ENCODE measurements at regions not wholly inside any gene's neighbourhood (a gene's known extent, or its start where the extent isn't known, plus 50 kb on each side); places are given as distances from the start of the nearest gene placed in this dataset.

GRCh38 chr3:117217355-117217754, 507.8 kb downstream of the TUSC7 start:
- Mint-ChIP-seq H3K4me3 (no peak overlapping the region), H3K4me1 (ENCODE audit: unreplicated experiment) (peaks cover 5% of the 10 kb centered on the region), H3K27ac (no peak overlapping the region), H3K9me3 (peaks cover 3% of the 10 kb centered on the region), H3K27me3 (no peaks in the 10 kb centered on the region), H3K36me3 (no peaks in the 10 kb centered on the region)
- TF ChIP-seq CTCF (conservative IDR thresholded peaks at IDR 0.05), result no peak
- no peak for DNase-seq (ENCODE audit: extremely low spot score, unreplicated experiment)

- Mint-ChIP-seq H3K27ac (no peak overlapping the region), H3K27me3 (no peaks in the 10 kb centered on the region), H3K4me1 (ENCODE audit: unreplicated experiment) (peaks cover 5% of the 10 kb centered on the region), H3K36me3 (no peaks in the 10 kb centered on the region), H3K4me3 (no peak overlapping the region), H3K9me3 (no peaks in the 10 kb centered on the region)
- no peak for TF ChIP-seq CTCF (conservative IDR thresholded peaks at IDR 0.05)
- no peak for DNase-seq (ENCODE audit: extremely low spot score, unreplicated experiment)
These were observed 508.3 kb downstream of the TUSC7 start for GRCh38 chr3:117217760-117218316.

GRCh38 chr3:117218641-117219048, 509.1 kb downstream of the TUSC7 start:
- no peak for DNase-seq (ENCODE audit: extremely low spot score, unreplicated experiment)
- peaks cover 5% of the 10 kb centered on the region for H3K4me1 Mint-ChIP-seq (ENCODE audit: unreplicated experiment)
- H3K27ac Mint-ChIP-seq, result no peak overlapping the region
- no peaks in the 10 kb centered on the region for H3K36me3 Mint-ChIP-seq
- no peaks in the 10 kb centered on the region for H3K27me3 Mint-ChIP-seq
- no peaks in the 10 kb centered on the region for H3K9me3 Mint-ChIP-seq
- no peak for TF ChIP-seq CTCF (conservative IDR thresholded peaks at IDR 0.05)
- H3K4me3 Mint-ChIP-seq, result no peak overlapping the region

- DNase-seq (ENCODE audit: extremely low spot score, unreplicated experiment), result no peak
- Mint-ChIP-seq H3K4me1 (ENCODE audit: unreplicated experiment) (peaks cover 5% of the 10 kb centered on the region), H3K36me3 (no peaks in the 10 kb centered on the region), H3K9me3 (no peaks in the 10 kb centered on the region), H3K27me3 (no peaks in the 10 kb centered on the region), H3K27ac (no peak overlapping the region), H3K4me3 (no peak overlapping the region)
- no peak for TF ChIP-seq CTCF (conservative IDR thresholded peaks at IDR 0.05)
These were observed 509.7 kb downstream of the TUSC7 start for GRCh38 chr3:117219296-117219695.

GRCh38 chr3:117226932-117227331, 517.4 kb downstream of the TUSC7 start:
- no peak for DNase-seq (ENCODE audit: extremely low spot score, unreplicated experiment)
- no peaks in the 10 kb centered on the region for H3K36me3 Mint-ChIP-seq
- H3K9me3 Mint-ChIP-seq, result no peaks in the 10 kb centered on the region
- no peaks in the 10 kb centered on the region for H3K27me3 Mint-ChIP-seq
- no peak overlapping the region for H3K4me3 Mint-ChIP-seq
- H3K4me1 Mint-ChIP-seq (ENCODE audit: unreplicated experiment), result peaks cover 5% of the 10 kb centered on the region
- TF ChIP-seq CTCF (conservative IDR thresholded peaks at IDR 0.05), result no peak
- H3K27ac Mint-ChIP-seq, result no peak overlapping the region

GRCh38 chr3:117228466-117228865, 518.9 kb downstream of the TUSC7 start:
- H3K9me3 Mint-ChIP-seq, result no peaks in the 10 kb centered on the region
- H3K4me1 Mint-ChIP-seq (ENCODE audit: unreplicated experiment), result peaks cover 5% of the 10 kb centered on the region
- no peaks in the 10 kb centered on the region for H3K27me3 Mint-ChIP-seq
- H3K4me3 Mint-ChIP-seq, result no peak overlapping the region
- no peak for DNase-seq (ENCODE audit: extremely low spot score, unreplicated experiment)
- H3K27ac Mint-ChIP-seq, result no peak overlapping the region
- no peak for TF ChIP-seq CTCF (conservative IDR thresholded peaks at IDR 0.05)
- H3K36me3 Mint-ChIP-seq, result no peaks in the 10 kb centered on the region

Measured in type B pancreatic cell (in vitro differentiated cells).